GM10248 (cell line): ENCODE measurements at regions not wholly inside any gene's neighbourhood (a gene's known extent, or its start where the extent isn't known, plus 50 kb on each side); places are given as distances from the start of the nearest gene placed in this dataset.

ENCODE experiments used
- CTCF ChIA-PET: fragments of 300-600 bp; sonication (Branson Sonifier 250); formaldehyde crosslinking; extraction: SDS; loops from one replicate; lab custom pipeline; 2021; ENCODE audit warnings: antibody characterized with exemption; lab: Yijun Ruan, JAX
- POLR2A ChIA-PET: fragments of 350-650 bp; sonication (Branson Sonifier 250); formaldehyde crosslinking; extraction: SDS; loops from one replicate; lab custom pipeline; 2020; ENCODE audit warnings: antibody characterized with exemption; lab: Yijun Ruan, JAX
- DNase-seq: peaks from one replicate; pipeline ENCODE4 v3.0.0; 2012; ENCODE audit errors: extremely low spot score
- TF ChIP-seq, protein P1 (sequence below): IDR thresholded peaks from 2 replicates; pipeline ENCODE4 v1.5.1; 2012; ENCODE audit warnings: mild to moderate bottlenecking, low read depth; ENCODE audit errors: extremely low read depth, missing control alignments, control extremely low read depth

DNA sequence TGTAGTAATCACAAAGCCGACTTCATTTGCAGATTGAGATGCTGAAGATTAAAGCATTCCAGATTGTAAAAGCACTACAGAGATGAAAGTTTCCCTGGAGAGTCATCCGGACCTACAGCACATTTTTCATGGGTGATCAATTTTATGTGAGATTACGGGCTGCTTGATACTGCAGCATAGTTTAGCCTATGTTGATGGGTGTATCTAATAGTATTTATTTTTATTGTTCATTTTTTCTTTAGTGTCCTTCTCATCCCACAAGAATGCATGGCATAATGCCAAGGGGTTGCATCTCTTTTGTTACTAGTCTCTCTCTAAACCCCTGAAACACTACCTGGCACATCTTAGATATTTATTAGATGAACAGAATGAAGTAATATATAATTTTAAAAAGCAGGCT, 240.4 kb downstream of the MBD2 start:
- TF ChIP-seq, protein P1, sequence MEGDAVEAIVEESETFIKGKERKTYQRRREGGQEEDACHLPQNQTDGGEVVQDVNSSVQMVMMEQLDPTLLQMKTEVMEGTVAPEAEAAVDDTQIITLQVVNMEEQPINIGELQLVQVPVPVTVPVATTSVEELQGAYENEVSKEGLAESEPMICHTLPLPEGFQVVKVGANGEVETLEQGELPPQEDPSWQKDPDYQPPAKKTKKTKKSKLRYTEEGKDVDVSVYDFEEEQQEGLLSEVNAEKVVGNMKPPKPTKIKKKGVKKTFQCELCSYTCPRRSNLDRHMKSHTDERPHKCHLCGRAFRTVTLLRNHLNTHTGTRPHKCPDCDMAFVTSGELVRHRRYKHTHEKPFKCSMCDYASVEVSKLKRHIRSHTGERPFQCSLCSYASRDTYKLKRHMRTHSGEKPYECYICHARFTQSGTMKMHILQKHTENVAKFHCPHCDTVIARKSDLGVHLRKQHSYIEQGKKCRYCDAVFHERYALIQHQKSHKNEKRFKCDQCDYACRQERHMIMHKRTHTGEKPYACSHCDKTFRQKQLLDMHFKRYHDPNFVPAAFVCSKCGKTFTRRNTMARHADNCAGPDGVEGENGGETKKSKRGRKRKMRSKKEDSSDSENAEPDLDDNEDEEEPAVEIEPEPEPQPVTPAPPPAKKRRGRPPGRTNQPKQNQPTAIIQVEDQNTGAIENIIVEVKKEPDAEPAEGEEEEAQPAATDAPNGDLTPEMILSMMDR, result no peak

DNA sequence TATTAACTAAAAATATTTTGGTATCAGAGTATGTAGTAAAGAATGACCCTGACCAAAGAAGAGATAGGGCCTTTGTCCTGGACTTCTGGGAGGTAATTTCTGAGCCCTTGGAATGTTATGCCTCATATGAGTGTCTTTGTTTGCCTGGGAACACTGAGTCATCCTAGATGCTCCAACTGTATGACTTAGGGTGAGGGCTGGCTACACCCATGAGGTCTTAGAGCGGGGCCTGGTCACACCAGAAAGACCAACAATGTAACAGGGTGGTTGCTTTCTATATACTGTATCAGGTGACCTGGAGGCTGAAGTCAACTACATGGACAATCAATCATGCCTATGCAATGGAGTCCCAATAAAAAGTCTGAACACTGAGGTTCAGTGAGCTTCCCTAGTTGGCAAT, 253.1 kb downstream of the MBD2 start:
- POLR2A ChIA-PET, result no interaction called here
- DNase-seq, result no peak
- CTCF ChIA-PET, result no interaction called here
- TF ChIP-seq, protein P1, result no peak

More for the DNA sequence above, 240.4 kb downstream of the MBD2 start:
- no peak for DNase-seq
- POLR2A ChIA-PET, result no interaction called here
- CTCF ChIA-PET, result no interaction called here

DNA sequence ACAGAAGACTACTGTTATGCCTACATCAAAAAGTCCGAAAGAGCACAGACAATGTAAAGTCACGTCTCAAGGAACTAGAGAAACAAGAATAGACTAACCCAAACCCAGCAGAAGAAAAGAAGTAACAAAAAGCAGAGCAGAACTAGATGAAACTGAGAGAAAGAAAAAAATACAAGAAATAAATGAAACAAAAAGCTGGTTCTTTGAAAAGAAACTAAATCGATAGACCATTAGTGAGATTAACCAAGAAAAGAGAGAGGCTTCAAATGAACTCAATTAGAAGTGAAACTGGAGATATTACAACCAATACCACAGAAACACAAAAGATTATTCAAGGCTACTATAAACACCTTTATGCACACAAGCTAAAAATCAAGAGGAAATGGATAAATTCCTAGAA, 271.8 kb downstream of the MBD2 start:
- TF ChIP-seq, protein P1, result no peak
- CTCF ChIA-PET, result no interaction called here
- DNase-seq, result no peak
- POLR2A ChIA-PET, result no interaction called here

DNA sequence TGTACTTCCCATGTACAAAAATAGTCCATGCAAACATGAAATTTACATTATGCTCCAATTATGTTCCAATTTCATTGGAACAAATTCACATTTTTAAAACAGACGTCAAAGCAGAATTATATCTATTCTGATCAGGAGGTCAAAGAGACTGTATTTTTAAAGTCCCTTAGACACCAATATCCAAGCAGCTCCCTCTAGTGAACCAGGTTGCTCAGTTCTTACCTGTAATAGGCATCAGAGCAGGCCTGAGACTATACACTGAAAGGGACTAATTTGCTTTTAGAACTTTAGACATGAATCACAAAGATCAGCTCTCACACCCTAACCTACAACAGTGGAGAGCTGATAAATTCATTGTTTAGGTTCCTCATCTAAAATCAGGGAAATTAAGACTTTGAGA, 273.9 kb downstream of the MBD2 start:
- no peak for DNase-seq
- TF ChIP-seq, protein P1, result no peak
- POLR2A ChIA-PET, result no interaction called here
- CTCF ChIA-PET, result interaction anchor here (0.7 to 1.7 kb wide), 2 partner anchors 23 to 31 kb away, joined by 4 read pairs; no protein-coding TSS in a partner anchor

DNA sequence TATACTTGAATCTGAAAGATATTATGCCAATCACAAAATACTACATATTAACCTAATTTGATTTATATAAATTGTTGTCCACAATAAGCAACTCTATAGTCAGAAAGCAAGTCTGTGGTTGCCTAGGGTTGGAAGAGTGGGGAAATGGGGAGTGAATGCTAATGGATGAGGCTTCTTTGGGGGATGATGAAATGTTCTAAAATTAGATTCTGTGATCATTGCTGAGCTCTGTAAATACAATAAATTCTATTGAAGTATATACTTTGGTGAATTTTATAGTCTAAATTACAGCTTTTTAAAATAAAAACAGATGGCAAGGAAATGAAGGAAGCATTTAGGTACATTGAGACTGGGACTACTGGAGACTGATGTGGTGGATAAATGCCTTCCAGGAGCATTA, 275.5 kb downstream of the MBD2 start:
- DNase-seq, result no peak
- ChIA-PET CTCF (interaction anchor here (1.3 to 1.7 kb wide), 2 partner anchors 33 to 40 kb away, joined by 3 to 4 read pairs; no protein-coding TSS in a partner anchor), POLR2A (no interaction called here)
- TF ChIP-seq, protein P1, result no peak

DNA sequence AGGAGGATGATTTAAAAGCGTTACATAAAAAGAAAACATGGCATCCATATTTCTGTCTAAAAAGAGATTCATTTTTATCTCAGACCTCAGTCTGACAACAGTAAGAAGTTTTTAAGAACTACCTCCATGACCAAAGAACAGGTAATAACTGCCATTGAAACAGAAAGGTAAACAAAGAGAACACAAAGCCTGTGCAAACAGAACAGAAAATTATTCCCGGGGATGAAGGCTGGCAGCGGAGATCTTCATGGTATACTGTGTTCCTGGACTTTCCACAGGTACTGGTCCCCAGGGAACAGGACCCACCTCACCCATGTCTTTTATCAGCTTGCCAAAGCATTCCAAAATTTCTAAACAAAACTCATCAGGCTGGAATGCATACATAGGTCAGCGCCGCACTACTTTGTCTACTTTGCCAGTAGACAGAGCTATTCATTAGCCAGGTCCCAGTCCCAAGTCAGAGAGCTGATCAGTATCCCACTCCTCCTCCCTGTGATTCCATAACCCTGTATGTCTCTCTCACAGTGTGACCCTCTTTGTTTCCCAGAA, 277.3 kb downstream of the MBD2 start:
- TF ChIP-seq, protein P1, result no peak
- ChIA-PET CTCF (interaction anchor here (0.7 to 1.2 kb wide), 2 partner anchors 23 to 65 kb away, joined by 3 read pairs; no protein-coding TSS in a partner anchor), POLR2A (no interaction called here)
- no peak for DNase-seq

DNA sequence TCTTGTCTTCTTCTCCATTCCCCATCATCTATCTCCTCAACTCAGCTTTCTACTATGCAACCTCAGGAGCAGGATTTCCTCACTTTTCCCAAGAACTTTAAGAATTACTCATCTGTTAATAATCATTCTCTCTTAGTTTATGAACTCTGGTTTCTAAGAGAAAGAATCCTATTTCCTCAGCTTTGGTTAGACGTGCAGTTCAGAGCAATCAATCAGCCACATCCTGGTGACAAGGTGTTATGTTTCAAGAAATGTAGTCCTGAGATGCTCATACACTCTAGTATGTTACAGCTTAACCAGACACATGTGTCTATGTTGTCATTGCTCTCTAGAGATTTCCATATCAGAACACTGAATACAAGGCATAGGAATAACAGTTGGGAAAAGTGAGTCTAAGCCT, 277.9 kb downstream of the MBD2 start:
- ChIA-PET POLR2A (no interaction called here), CTCF (interaction anchor here (1.2 to 1.6 kb wide), 2 partner anchors 25 to 64 kb away, joined by 3 read pairs; no protein-coding TSS in a partner anchor)
- TF ChIP-seq, protein P1, result no peak
- no peak for DNase-seq
